Esophagus squamous epithelium (tissue), 4 donors: ENCODE measurements at regions not wholly inside any gene's neighbourhood (a gene's known extent, or its start where the extent isn't known, plus 50 kb on each side); places are given as distances from the start of the nearest gene placed in this dataset.

Experiments
- CTCF ChIP-seq, 6 experiments: fragments of 450-650 bp in 4 of 6; fragments of 200-600 bp in 2 of 6; sonication (generic) in 2 of 6; IDR thresholded peaks; one replicate each; pipeline ENCODE4 v1.5.1; 2016 to 2019; ENCODE audit warnings: antibody characterized with exemption in 6 of 6, mild to moderate bottlenecking in 4 of 6, moderate library complexity in 4 of 6
- POLR2A ChIP-seq, 4 donors: fragments of 450-650 bp; IDR thresholded peaks; one replicate each; pipeline ENCODE4 v1.6.1; 2017; ENCODE audit warnings: antibody characterized with exemption in 4 of 4, mild to moderate bottlenecking in 4 of 4, moderate library complexity in 3 of 4

GRCh38 chr5:73365990-73366667 lies 82.4 kb downstream of the FOXD1 start:
- no peak for TF ChIP-seq CTCF (IDR thresholded peaks at IDR 0.05)
- no peak for TF ChIP-seq POLR2A (IDR thresholded peaks at IDR 0.05)
